Embryonic facial prominence (tissue), 1 donor: ENCODE measurements at regions not wholly inside any gene's neighbourhood (a gene's known extent, or its start where the extent isn't known, plus 50 kb on each side); places are given as distances from the start of the nearest gene placed in this dataset.
"Not testable (repeated sequence)": the region's sequence is repeated elsewhere in the genome, so short reads cannot be mapped to it uniquely, and the experiment has no call there.

Experiments used
- DNase-seq: peaks from one replicate; pipeline ENCODE4 v3.0.0-alpha.2; 2016; ENCODE audit errors: extremely low spot score

- DNase-seq = no peak
Observed at GRCh38 chr20:53773792-53774401, 180.3 kb upstream of the ZNF217 start.

GRCh38 chr20:53773066-53773791 is 179.6 kb upstream of the ZNF217 start:
- DNase-seq = not testable (repeated sequence)

- DNase-seq = no peak
Observed at GRCh38 chr20:53769041-53769440, 175.4 kb upstream of the ZNF217 start.

- no peak for DNase-seq
Observed at GRCh38 chr20:53768329-53768728, 174.7 kb upstream of the ZNF217 start.

- no peak for DNase-seq
Observed at GRCh38 chr20:53767206-53767930, 173.7 kb upstream of the ZNF217 start.

- no peak for DNase-seq
Observed at GRCh38 chr20:53764415-53764800, 170.8 kb upstream of the ZNF217 start.

- no peak for DNase-seq
Observed at GRCh38 chr20:53763707-53764414, 170.2 kb upstream of the ZNF217 start.

GRCh38 chr20:53762423-53762798 is 168.8 kb upstream of the ZNF217 start:
- not testable (repeated sequence) for DNase-seq

GRCh38 chr20:53760025-53760441 is 166.4 kb upstream of the ZNF217 start:
- no peak for DNase-seq

GRCh38 chr20:53757472-53757913 is 163.9 kb upstream of the ZNF217 start:
- no peak for DNase-seq

- no peak for DNase-seq
Observed at GRCh38 chr20:53755733-53756531, 162.3 kb upstream of the ZNF217 start.

GRCh38 chr20:53753880-53754459 is 160.3 kb upstream of the ZNF217 start:
- DNase-seq = no peak

GRCh38 chr20:53752971-53753879 is 159.6 kb upstream of the ZNF217 start:
- no peak for DNase-seq

- no peak for DNase-seq
Observed at GRCh38 chr20:53752583-53752970, 158.9 kb upstream of the ZNF217 start.

GRCh38 chr20:53751620-53752318 is 158.1 kb upstream of the ZNF217 start:
- no peak for DNase-seq

- DNase-seq = no peak
Observed at GRCh38 chr20:53750827-53751619, 157.4 kb upstream of the ZNF217 start.

GRCh38 chr20:53749499-53749898 is 155.9 kb upstream of the ZNF217 start:
- DNase-seq = no peak

- no peak for DNase-seq
Observed at GRCh38 chr20:53748821-53749421, 155.3 kb upstream of the ZNF217 start.
